B cell (primary cell): ENCODE measurements at regions not wholly inside any gene's neighbourhood (a gene's known extent, or its start where the extent isn't known, plus 50 kb on each side); places are given as distances from the start of the nearest gene placed in this dataset.

ENCODE experiments used
- EZH2 ChIP-seq: IDR thresholded peaks from 2 replicates; pipeline ENCODE4 v1.6.1; 2012; ENCODE audit warnings: borderline replicate concordance, low read depth, mild to moderate bottlenecking, moderate library complexity, low read length; ENCODE audit not compliant: insufficient read depth, poor library complexity, severe bottlenecking
- TF ChIP-seq, protein P1 (sequence below): fragments of 200-600 bp; IDR thresholded peaks from one replicate; pipeline ENCODE4 v1.8.0; 2022; ENCODE audit warnings: antibody characterized with exemption, mild to moderate bottlenecking

DNA sequence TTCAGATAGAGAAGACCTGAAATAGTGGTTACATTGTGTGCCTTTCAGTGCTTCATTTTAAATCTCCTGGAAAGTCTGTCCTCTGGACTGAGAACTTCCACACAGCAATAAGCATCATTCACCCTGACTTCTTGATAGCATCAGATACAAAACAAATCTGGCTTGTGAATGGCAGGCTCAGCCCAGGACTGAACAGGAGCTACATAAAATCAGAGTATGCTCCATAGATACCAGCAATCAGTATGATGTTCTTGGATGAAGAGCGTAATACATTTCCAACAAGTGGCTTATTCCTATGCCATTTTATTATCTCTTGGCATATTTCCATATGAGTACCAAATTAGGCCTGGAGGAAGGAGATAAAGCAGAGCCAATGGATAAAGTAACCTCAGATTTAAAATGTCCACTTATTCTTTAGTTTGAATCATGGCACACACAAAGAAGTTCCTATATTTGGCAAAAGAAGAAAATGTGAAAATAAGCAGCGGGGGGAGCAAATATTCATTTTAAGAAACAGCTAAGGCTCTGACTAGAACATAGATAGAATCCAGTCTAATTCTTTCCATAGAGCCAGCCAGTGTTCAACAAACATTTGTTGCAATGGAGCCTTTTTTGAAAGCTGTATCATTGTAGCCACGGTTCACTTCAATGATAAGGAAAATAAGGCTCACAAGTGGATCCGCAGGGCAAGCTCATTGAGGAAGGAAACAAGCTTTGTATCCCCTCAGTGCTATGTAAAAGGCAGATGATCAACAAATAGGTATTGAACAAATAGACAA, 230.8 kb upstream of the CHAC2 start:
- TF ChIP-seq, protein P1, sequence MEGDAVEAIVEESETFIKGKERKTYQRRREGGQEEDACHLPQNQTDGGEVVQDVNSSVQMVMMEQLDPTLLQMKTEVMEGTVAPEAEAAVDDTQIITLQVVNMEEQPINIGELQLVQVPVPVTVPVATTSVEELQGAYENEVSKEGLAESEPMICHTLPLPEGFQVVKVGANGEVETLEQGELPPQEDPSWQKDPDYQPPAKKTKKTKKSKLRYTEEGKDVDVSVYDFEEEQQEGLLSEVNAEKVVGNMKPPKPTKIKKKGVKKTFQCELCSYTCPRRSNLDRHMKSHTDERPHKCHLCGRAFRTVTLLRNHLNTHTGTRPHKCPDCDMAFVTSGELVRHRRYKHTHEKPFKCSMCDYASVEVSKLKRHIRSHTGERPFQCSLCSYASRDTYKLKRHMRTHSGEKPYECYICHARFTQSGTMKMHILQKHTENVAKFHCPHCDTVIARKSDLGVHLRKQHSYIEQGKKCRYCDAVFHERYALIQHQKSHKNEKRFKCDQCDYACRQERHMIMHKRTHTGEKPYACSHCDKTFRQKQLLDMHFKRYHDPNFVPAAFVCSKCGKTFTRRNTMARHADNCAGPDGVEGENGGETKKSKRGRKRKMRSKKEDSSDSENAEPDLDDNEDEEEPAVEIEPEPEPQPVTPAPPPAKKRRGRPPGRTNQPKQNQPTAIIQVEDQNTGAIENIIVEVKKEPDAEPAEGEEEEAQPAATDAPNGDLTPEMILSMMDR: no peak
- no peak for TF ChIP-seq EZH2
